Erythroblast (primary cell): ENCODE measurements at regions not wholly inside any gene's neighbourhood (a gene's known extent, or its start where the extent isn't known, plus 50 kb on each side); places are given as distances from the start of the nearest gene placed in this dataset.

Experiments
- GATA1 ChIP-seq: IDR thresholded peaks from 2 replicates; pipeline ENCODE4 v1.6.1; 2011; ENCODE audit warnings: low read depth, mild to moderate bottlenecking, control low read depth, low read length, moderate library complexity
- POLR2A ChIP-seq: IDR thresholded peaks from 2 replicates; pipeline ENCODE4 v1.6.1; 2011; ENCODE audit warnings: mild to moderate bottlenecking, low read length

DNA sequence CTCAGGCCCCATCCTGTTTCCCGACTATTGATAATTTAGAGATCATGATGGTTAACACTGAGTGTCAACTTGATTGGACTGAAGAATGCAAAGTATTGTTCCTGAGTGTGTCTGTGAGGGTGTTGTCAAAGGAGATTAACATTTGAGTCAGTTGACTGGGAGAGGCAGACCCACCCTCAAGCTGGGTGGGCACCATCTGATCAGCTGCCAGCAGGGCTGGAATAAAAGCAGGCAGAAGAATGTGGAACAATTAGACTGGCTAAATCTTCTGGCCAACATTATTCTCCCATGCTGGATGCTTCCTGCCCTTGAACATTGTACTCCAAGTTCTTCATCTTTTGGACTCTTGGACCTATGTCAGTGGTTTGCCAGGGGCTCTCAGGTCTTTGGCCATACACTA lies 1170.0 kb upstream of the CNTN5 start:
- TF ChIP-seq POLR2A (no peak), GATA1 (no peak)
